ENCODE measurements at regions not wholly inside any gene's neighbourhood (a gene's known extent, or its start where the extent isn't known, plus 50 kb on each side); places are given as distances from the start of the nearest gene placed in this dataset.

GRCh38 chr4:17336069-17336468 is 175.8 kb downstream of the QDPR start:
- DNase-seq = no peak

DNA sequence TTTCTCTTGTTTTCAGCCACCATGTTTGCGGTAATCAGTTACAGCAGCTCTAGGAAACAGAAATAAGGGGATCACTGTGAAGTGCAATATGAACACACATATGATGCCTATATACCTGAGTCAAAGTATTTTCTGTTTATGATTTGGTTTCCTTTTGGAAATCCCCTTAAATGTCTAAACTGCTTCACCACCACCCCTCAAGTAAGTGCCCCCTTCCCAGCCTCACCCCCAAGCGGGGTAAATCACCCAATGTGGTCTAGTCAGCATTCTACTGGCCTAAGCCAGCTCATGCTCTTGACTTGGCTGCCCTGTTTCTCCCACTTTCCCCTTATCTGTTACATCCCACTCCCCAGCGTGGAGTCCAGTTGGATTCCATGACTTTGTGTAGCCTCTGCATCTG is 176.5 kb downstream of the QDPR start:
- DNase-seq = no peak

DNA sequence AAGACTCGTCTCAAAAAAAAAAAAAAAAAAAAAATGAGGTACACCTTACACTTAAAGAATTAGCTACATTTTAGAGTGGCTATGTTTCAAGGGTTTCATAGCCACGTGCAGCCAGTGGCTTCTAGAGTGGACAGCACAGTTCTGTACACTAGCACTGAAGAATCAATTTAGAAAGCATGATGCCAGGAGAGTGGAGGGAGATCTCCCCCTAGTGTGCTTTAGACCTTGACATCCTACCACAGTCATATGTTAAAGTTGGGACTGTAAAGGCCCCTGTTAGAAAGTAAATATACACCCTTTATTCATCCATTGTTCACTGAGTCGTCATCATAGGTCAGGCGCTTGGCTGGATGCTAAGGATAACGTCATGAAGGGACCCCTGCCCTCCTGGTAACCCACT is 179.4 kb downstream of the QDPR start:
- no peak for DNase-seq

- no peak for DNase-seq
Observed at GRCh38 chr4:17329046-17329445, 182.8 kb downstream of the QDPR start.

DNA sequence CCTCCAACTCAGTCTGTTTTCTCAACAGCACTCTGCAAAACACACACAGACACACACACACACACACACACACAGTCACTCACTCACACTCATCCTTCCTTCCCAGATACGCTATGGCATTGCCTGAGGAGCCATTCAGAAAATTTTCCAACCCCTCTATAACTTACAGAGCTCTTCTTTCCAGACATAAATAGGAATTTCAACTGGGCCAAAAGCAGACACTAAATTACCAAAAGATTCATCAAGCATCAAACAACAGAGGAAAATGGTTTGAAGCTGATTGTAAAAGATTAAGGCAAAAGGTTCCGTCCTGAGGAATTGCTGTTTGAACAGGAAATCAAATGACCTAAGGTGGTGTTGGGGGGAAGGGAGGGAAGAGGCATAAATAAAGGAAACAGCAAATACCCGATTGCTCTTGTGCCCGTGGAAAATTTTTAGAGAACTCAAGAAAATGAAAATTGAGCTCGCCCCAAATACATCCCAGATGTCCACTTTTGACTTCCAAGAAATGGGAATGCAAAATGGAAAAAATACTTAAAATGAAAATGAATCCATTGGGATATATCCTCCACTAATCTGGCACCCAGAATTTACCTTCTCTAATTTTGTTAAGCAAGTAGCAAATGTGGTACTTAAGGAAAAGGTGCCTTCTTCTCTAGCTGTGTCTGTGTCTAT is 183.6 kb downstream of the QDPR start:
- no peak for DNase-seq

DNA sequence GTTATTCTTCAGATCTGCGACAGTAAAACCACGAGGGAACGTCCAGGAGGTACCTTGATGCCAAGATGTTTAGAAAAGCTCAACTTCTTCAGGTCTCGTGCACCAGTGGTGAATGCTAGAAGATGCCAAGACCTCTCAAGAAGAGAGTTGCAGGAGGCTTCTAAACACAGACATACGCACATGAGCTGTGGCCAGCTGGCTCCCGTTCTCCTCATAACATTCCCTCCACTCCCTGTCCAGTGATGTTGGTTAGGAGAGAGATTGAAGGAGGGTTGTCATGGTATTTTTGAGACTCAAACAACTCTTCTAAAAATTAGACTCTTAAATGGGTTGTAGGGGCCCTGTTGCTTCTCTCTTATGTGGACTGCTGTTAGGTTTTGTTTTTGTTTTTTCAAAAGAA is 184.3 kb downstream of the QDPR start:
- no peak for DNase-seq

DNA sequence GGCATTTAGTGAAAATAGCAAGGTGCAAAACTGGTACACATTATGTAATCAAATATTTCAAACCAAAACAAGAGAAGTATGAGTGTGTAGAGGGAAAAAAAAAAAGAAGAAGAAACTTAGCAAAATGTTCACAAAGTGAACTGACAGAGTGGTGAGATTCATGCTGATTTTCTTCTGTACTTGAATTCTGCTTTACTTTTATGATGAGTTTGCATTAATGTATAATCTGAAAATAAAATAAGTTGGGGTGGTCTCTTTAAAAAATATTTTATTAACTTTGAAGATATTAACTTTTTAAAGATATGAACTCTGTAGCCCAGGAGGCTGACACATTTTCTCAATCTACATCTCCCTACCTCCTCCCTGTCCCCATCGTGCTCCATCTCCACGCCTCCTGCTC is 185.1 kb downstream of the QDPR start:
- no peak for DNase-seq

DNA sequence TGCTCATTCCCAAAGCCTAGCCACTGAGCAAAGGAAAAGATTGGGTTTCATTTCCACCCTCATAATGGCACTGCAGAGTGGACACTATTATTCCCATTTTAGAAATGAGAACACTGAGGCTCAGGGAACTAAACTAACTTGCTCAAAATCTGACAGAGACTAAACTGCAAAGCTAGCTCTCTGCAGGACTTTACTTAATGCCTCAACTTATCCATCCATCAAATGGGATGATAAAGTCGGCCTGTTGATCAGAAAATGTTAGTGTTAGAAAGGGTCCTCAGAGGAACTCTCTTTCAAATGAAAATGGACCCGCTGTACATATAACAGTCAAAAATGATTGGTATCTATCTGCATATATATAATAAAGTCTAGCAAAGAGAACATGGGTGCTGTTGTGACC is 186.8 kb downstream of the QDPR start:
- DNase-seq = no peak

GRCh38 chr4:17324386-17324830 is 187.5 kb downstream of the QDPR start:
- peak; percentile 28 to 44 for DNase-seq

DNA sequence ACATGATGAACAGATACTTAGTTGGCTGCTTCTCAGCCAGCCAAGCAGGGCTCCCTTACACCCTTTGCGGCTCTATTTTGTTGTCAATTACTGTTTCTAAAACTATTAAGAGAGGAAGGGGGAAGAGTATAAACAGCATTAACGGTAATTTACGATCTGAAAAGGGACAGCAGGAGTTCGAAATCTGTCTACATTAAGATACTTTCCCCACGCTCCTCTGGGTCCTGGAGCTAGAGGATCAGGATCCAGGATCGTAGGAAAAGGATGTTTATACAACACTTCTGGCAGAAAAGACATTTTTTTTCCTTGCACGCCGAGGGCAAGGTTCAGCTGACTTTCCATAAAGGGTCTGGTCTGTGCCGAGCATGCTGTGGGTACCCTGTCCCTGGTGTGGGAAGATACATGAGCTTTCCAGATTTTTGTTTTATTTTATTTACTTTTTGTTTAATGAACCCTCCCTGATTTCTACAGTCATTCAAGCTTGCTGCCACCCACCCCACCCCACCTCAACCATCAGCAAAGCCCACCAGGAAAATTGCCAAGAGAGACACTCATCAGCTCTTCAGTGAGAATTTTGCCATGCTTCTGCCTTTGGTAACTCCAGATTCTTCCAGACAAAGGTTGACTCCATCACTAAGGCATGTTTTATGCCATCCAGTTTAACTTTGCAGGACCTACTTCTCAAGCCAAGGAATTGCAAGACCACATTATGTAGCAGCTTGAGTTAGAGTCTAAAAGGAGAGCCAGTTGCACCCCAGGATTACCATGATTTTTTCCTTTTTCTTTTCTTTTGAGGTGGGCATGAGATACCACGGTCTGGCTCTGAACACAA is 188.1 kb downstream of the QDPR start:
- no peak for DNase-seq

GRCh38 chr4:17322514-17322913 is 189.4 kb downstream of the QDPR start:
- no peak for DNase-seq

DNA sequence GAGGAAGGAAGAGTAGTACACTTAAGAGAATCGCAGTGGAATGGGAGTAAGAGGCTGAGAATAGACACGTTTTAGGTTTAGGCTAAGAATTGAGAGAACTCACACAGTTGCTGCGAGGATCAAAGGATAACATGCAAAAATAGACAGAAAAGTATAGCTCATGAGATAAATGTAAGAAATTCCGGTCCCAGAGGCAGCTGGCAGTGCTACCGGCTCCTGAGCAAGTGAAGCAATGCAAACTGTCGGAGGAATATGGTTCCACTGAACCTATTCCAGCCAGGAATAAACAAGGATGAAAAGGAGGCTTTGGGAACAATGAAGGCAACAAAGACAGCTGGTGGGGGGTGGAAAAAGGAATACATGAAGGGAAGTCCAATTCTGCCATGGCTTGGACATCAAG is 191.8 kb downstream of the QDPR start:
- no peak for DNase-seq

DNA sequence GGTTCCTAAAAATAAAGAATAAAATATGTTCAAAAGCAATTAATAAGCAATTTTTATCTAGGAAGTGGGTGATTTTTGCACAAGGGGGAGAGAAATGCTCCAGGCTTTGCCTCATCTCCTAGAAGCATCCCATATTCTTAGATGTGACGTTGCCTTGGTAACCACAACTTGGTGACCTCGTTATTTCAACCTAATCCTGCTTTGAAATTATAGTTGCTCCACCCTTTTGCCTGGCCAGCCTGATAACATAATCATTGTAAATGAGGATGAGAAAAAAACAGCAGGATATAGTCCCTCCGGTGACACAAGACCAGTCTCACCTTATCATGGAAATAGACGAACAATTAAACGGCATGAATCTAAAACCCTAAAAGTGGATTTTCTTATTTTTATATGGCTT is 194.4 kb downstream of the QDPR start:
- no peak for DNase-seq

DNA sequence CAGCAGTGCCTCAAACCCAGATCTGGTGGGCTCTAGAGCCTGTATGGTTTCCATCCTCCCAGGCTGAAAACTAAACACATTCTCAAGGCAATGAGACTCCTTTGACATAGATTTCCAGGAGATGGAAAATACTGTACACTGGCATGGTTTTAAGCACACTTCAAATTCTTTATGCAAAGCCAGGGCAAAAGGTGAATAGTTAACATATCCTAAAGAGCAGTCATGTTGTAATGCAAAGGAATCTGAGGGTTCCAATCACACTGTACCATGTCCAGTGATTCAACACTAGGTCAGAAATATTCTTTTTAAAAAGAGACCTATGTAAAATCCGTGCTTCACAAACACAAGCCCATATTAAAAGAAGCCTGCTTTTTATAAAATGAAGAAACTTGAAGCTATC is 195.3 kb downstream of the QDPR start:
- no peak for DNase-seq

DNA sequence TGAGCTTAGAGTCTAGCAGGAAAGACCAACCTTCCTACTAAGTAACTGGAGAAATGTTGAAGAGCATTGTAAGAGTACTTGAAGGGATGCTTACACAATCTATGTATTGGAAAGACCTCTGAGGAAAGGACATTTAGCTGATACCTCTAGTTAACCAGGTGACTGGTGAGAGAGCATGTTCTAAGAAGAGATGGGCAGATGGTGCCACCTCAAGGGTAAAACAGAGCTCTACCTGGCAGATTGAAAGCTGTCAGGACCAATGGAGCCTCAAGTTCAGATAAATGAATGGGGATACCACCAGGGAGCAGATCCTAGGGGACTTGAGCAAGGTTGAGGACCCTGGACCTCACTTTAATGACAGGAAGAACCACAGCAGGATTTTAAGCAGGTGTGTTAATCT is 196.4 kb downstream of the QDPR start:
- DNase-seq = no peak

- no peak for DNase-seq
Observed at GRCh38 chr4:17313194-17313593, 198.7 kb downstream of the QDPR start.

GRCh38 chr4:17310269-17310652 is 201.6 kb downstream of the QDPR start:
- no peak for DNase-seq

- no peak for DNase-seq
Observed at GRCh38 chr4:17309567-17310268, 202.2 kb downstream of the QDPR start.

DNA sequence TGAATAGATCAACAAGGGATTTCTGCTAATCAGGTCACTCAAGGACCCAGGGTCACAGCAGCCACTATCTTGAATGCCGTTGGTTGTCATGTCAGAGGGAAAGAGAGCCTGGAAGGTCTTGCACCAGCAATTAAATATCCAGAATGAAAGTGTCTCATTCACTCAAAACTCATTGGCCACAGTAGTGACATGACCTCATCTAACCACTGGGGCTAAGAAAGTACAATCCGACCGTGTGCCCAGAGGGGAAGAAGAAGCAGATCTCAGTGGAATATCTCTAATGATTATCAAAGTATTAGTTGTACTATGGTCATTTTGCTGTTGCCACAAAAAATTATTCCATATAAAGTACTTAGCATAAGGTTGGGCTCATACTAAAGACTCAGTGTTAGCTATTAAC is 210.0 kb downstream of the QDPR start:
- no peak for DNase-seq

GRCh38 chr4:17301266-17301665 is 210.6 kb downstream of the QDPR start:
- no peak for DNase-seq

GRCh38 chr4:17296921-17297890 is 214.7 kb downstream of the QDPR start:
- no peak for DNase-seq

DNA sequence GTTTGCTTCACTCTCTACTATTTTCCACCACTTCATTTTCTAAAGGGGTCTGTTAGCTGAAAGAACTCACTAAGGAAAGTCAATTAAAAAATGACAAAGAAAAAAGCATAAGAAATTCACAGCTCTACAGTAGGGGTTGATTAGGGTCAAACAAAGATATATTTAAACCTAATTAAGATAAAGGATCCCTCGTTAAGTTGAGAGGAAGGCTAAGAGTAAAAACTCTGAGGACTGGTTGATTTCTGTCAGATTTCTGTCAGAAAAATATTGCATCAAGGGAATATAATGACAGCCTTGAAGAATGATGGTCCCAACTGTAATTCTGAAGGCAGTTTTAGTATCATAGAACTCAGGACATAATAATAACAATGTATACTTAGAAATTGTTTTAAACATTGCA is 218.0 kb downstream of the QDPR start:
- DNase-seq = no peak

DNA sequence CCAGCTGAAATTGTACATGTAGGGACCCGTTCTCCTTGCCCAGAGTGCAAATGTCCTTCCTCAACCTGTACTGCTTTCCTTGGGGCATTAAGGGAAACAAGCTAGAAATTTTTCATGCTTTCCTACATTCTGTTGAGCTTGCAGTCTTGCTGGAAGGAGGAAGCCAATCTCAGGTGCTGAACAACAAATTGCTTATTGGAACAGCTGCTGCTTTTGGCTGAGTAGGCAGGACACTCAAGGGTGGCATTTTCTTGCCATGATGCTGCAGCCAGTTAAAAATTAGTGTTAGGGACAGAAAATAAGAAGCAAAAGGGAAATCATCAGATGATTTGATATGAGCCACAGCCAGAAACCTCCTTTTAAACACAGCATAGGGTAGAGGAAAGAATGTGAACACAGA is 223.7 kb downstream of the QDPR start:
- no peak for DNase-seq

Data from stimulated activated CD4-positive, alpha-beta T cell treated with anti-CD3 and anti-CD28 coated beads, Interleukin-4, amount 100 ng/mL, for 4 hours (primary cell).